Mucosa of stomach (tissue), 1 donor: ENCODE measurements at regions not wholly inside any gene's neighbourhood (a gene's known extent, or its start where the extent isn't known, plus 50 kb on each side); places are given as distances from the start of the nearest gene placed in this dataset.

Experiments
- H3K27me3 ChIP-seq: one replicate; pipeline ENCODE4 v1.7.0; 2013; ENCODE audit warnings: mild to moderate bottlenecking, low read length; ENCODE audit not compliant: control insufficient read depth, insufficient read depth
- H3K36me3 ChIP-seq: one replicate; pipeline ENCODE4 v1.7.0; 2013; ENCODE audit warnings: low read length; ENCODE audit not compliant: control insufficient read depth, insufficient read depth
- H3K4me1 ChIP-seq: one replicate; pipeline ENCODE4 v1.7.0; 2013; ENCODE audit warnings: mild to moderate bottlenecking, low read length; ENCODE audit not compliant: control insufficient read depth, insufficient read depth
- H3K4me3 ChIP-seq: one replicate; pipeline ENCODE4 v1.7.0; 2013; ENCODE audit warnings: low read length
- H3K9ac ChIP-seq: one replicate; pipeline ENCODE4 v1.7.0; 2013; ENCODE audit warnings: mild to moderate bottlenecking, low read length, moderate library complexity
- H3K9me3 ChIP-seq: one replicate; pipeline ENCODE4 v1.7.0; 2013; ENCODE audit warnings: mild to moderate bottlenecking, low read length, moderate library complexity; ENCODE audit not compliant: control insufficient read depth
- donor health status: Pancreatic carcinoma.

DNA sequence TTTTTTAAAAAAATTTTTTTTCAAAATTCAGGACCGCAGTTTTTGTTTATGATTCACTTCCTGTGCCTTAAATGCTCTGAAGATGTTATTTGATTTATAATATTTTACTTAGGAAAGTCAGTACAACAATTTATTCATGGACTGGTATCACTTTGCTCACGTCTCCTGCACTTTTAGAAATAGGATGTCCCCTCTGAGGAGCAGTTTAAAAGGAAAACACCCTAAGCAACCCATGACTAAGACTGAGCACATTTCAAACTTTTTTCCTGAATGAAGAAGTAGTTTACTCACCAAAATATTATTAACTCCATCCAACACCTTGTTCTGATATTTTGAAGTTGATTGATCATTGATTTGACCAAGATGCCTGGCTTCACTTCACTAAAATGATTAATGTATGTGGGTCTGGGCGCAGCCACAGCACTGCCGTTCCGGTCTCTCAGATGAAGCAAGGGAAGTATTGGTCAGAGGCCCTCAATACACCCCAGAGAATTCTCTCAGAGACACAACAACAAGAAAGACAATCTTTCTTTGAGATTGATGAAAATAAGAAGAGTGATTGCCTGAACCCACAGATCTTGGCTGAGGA is 223.9 kb downstream of the TGFB2 start:
- Histone ChIP-seq H3K9me3 (no peaks in the 10 kb centered on the region), H3K9ac (no peak overlapping the region), H3K36me3 (no peaks in the 10 kb centered on the region), H3K27me3 (no peaks in the 10 kb centered on the region), H3K4me1 (no peaks in the 10 kb centered on the region), H3K4me3 (no peak overlapping the region)

DNA sequence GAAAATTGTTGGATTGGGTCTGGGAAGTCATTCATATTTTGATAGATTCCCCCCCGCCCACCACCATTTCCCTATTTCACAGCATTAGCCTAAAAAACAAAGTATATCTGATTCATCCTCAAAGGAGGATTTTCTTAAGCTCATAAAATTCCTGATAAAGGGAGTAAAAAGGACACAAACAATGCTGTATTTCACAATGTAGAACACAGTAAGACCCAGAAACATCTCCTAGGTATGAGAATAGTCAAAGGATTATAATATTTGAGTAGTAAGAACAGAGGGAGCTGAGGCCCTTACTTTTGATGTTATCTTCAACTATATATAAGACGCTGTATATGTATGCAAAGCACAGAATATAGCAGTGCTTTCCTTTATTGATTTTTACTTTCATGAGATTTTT is 225.3 kb downstream of the TGFB2 start:
- H3K4me3 ChIP-seq: no peak overlapping the region
- no peaks in the 10 kb centered on the region for H3K9me3 ChIP-seq
- H3K4me1 ChIP-seq: no peaks in the 10 kb centered on the region
- no peaks in the 10 kb centered on the region for H3K27me3 ChIP-seq
- H3K9ac ChIP-seq: no peak overlapping the region
- no peaks in the 10 kb centered on the region for H3K36me3 ChIP-seq

DNA sequence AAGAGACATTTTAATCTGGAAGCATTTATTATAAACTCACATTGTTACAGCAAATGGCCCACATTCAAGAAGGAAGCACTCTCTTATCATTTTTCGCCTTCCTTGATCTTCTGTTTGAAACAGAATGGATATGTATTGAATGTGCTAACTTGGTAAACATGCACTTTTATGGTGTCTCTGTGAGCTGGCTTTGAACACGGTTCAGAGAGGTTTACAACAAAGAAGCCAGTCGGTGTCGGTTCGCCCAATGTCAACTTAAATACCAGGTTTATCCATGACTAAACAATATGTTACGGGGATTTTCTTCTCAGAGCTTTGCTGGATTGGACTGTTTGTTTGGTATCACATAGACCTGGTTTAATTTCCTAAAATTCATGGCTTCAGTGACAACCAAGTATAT is 226.4 kb downstream of the TGFB2 start:
- Histone ChIP-seq H3K9ac (no peak overlapping the region), H3K4me3 (no peak overlapping the region), H3K9me3 (no peaks in the 10 kb centered on the region), H3K4me1 (no peaks in the 10 kb centered on the region), H3K36me3 (no peaks in the 10 kb centered on the region), H3K27me3 (no peaks in the 10 kb centered on the region)

DNA sequence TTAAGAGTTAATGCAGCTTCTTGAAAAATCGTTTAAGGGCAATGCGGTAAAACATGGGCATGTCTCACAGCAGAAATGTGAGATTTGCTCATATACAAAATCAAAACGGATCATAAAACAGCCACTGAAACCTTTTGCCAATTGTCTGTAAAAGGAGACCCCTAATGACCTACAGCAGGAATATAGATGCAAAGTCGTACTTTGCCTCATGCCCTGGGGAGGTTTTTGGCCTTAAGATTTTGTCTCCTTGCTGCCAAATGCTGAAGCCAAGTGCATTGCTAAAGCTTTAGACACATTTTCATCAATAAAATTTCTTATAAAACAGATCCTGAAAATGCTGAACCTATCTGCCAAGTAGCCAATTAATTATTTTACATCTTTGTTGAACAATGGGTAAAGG is 226.9 kb downstream of the TGFB2 start:
- H3K36me3 ChIP-seq: no peaks in the 10 kb centered on the region
- no peaks in the 10 kb centered on the region for H3K9me3 ChIP-seq
- H3K27me3 ChIP-seq: no peaks in the 10 kb centered on the region
- no peak overlapping the region for H3K9ac ChIP-seq
- no peak overlapping the region for H3K4me3 ChIP-seq
- no peaks in the 10 kb centered on the region for H3K4me1 ChIP-seq

DNA sequence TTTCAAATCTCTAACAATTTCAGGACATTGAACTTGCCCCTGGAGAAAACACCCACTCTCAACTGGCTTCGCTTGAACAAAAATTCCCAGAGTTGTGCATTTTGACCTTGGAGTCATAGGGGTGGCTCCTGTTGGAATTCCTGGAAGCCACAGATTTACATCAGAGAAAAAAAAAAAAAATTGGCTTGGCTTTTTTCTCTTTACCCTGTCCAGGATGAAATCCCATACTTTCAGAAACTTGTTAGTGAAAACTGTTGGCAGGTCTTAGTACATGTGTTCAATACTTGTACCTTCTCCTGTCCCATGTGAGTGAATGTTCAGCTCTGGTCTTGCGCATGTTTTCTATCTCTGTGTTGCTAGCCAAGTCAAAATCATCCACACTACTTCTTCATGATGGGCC is 228.8 kb downstream of the TGFB2 start:
- no peaks in the 10 kb centered on the region for H3K27me3 ChIP-seq
- no peak overlapping the region for H3K4me3 ChIP-seq
- no peaks in the 10 kb centered on the region for H3K4me1 ChIP-seq
- no peaks in the 10 kb centered on the region for H3K9me3 ChIP-seq
- no peak overlapping the region for H3K9ac ChIP-seq
- no peaks in the 10 kb centered on the region for H3K36me3 ChIP-seq

DNA sequence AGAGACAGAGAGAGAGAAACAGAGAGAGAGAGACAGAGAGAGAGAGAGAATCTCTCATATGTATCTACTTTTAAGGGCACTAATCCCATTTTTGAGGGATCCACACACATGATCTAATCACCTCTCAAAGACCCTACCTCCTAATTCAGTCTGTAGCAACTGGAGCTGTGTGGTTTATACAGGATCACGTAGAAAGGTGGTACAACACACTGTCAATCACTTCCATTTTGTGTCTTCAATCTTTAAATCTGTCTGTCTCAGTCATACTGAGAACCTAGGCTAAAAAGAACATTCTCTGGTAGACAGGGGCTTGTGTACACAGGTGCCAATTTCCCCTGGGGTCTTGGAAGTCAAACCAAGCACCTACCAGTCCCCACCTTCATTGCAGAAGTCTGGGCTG is 229.9 kb downstream of the TGFB2 start:
- H3K36me3 ChIP-seq: no peaks in the 10 kb centered on the region
- no peak overlapping the region for H3K9ac ChIP-seq
- H3K27me3 ChIP-seq: no peaks in the 10 kb centered on the region
- H3K9me3 ChIP-seq: no peaks in the 10 kb centered on the region
- H3K4me1 ChIP-seq: no peaks in the 10 kb centered on the region
- no peak overlapping the region for H3K4me3 ChIP-seq

DNA sequence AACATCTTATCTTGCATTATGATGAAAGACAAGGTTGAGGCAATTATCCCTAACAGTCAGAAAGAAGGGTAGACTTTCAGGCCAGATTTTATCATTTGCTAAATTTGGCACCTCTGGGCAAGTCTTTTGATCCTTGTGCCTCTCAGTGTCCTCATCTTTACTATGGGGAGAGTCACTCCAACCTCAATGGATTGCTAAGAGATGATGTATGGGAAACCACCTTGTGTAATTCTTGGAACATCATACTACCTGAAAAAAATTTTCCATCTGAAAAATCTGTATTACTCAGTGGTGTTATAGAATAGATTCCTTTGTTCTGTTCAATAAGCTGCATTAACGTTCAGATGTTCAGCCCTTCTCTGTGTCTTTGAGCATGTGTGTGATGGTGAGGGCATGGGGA is 230.7 kb downstream of the TGFB2 start:
- H3K4me1 ChIP-seq: no peaks in the 10 kb centered on the region
- no peaks in the 10 kb centered on the region for H3K27me3 ChIP-seq
- no peaks in the 10 kb centered on the region for H3K9me3 ChIP-seq
- H3K36me3 ChIP-seq: no peaks in the 10 kb centered on the region
- no peak overlapping the region for H3K9ac ChIP-seq
- no peak overlapping the region for H3K4me3 ChIP-seq

DNA sequence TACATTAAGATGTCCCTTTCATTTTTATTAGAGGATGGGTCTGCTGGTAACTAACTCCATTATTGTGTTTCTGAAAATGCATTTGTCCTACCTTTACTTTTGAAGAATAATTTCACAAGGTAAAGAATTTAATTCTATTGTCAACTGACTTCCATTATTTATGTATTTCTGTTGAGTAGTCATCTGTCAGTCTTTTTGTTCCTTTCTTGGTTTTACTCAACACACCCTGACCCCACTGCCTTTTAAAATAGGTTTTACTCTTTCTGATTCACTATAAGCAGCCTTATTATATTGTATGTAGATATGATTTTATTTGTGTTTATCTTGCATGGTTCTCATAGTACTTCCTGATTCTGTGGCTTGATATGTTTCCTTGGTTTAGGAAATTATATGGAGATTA is 237.5 kb downstream of the TGFB2 start:
- H3K4me1 ChIP-seq: peaks cover 20% of the 10 kb centered on the region
- no peaks in the 10 kb centered on the region for H3K36me3 ChIP-seq
- no peak overlapping the region for H3K4me3 ChIP-seq
- H3K9ac ChIP-seq: no peak overlapping the region
- H3K9me3 ChIP-seq: no peaks in the 10 kb centered on the region
- H3K27me3 ChIP-seq: no peaks in the 10 kb centered on the region

DNA sequence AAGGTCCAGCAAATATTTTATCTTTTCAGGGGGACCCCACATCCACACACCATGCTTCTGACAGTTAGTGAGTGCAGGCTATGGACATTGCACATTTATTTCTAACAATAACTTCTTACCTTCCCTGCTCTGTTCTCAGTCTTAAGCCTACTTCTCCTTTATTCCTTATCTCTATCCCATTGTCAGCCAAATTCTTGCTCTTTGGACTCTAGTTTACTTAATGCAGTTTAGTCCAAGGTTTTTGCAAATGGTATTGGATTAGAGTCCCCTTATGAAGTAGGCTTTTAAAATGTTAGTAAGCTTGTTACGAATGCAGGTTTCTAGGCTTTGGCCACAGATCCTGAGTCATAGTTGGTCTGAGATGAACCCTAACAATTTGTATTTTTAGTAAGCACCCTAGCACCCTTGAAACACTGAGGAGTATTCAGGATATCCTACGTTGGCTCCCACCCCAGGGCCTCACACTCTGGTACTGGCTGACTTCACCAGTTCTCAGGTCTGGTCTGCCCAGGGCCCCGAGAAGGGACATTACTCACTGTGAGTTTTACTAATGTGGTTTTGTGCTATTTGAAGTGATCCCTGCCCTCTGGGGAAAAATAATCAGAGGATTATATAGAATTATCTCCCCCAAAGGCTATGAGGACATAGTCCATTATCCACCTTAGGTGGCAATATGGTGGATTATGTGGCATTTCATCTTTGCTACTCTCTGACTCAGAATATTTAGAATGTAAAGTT is 239.5 kb downstream of the TGFB2 start:
- peaks cover 20% of the 10 kb centered on the region for H3K4me1 ChIP-seq
- H3K27me3 ChIP-seq: no peaks in the 10 kb centered on the region
- H3K36me3 ChIP-seq: no peaks in the 10 kb centered on the region
- H3K4me3 ChIP-seq: no peak overlapping the region
- no peak overlapping the region for H3K9ac ChIP-seq
- H3K9me3 ChIP-seq: no peaks in the 10 kb centered on the region

DNA sequence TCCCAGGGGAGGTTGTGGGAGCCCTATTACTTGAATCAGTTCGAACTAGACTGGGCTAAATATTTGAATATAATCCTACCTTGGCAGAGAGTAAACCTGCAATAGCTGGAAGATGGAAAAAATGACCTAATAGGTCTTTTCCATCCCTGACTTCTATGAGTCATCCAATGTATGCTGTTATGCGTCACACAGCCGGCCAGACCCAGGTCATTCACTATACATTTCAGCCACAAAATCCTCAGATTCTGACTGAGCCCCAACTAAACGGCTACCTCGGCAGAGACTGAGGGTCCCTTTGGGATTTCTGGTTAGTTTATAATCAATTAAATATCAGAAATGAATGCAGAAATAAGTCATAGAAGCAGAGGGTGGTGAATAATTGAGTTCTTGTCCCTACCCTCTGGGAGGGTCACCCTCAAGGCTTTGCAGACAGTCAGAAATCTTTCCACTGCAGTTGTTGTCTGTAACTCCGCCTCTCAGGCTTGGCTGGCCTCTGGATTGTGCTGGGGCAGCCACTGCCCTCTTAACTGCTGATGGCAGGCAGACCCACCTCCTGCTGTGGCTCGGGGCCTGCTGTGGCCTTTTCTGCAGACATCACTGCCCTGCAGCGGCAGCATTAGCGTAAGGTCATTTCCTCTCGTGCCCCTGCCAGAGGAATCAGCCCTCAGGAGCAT is 240.5 kb downstream of the TGFB2 start:
- no peaks in the 10 kb centered on the region for H3K36me3 ChIP-seq
- H3K27me3 ChIP-seq: no peaks in the 10 kb centered on the region
- H3K9ac ChIP-seq: no peak overlapping the region
- H3K4me3 ChIP-seq: no peak overlapping the region
- H3K9me3 ChIP-seq: no peaks in the 10 kb centered on the region
- peaks cover 20% of the 10 kb centered on the region for H3K4me1 ChIP-seq

DNA sequence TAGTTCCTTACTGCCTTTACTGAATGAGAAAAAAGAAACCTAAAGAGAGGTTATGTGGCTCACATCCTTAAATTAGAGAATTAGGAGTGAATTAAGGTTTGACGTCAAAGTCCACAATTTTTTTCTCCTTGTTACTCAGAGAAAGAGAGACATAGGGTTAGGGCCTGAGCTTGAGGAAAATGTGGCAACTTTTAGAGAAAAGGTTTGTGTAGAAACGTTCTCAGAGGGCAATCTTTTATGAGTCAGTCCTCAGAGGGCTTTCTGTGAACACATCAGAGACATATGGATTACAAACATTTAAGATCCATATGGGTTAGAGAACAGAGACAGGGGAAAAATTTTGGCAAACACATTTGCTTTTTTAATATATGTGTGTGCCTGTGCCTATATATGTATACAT is 242.8 kb downstream of the TGFB2 start:
- no peak overlapping the region for H3K9ac ChIP-seq
- H3K4me1 ChIP-seq: peaks cover 20% of the 10 kb centered on the region
- no peak overlapping the region for H3K4me3 ChIP-seq
- H3K27me3 ChIP-seq: no peaks in the 10 kb centered on the region
- no peaks in the 10 kb centered on the region for H3K36me3 ChIP-seq
- no peaks in the 10 kb centered on the region for H3K9me3 ChIP-seq

DNA sequence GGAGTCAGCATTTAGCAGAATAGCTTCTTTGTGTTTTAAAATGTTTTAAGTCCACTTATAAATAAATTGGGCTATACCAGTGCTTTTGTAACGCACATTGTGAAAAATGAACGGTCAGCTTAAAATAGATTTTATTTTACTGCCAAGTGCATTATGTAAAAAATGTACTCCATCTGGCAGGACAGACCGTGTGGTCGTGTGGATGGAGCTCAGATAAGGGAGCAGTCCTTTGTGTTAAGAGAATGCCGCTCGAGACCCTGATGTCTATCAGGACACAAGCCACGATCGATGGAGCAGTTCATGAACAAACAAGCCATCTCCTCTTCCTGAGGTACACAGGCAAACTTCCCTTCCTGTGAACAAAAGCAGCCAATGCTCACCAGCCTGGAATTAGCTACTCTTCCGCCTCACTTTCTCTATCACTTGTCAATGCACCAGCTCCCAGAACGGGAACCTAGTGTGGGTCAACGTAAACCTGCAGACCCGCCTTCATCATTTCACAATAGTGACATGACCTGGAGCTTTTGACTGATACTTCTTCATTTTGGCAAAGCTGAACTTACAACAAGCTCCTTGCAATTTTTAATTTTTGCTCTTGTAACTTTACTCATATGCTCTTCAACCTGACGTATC is 243.5 kb downstream of the TGFB2 start:
- H3K27me3 ChIP-seq: no peaks in the 10 kb centered on the region
- peaks cover 19% of the 10 kb centered on the region for H3K4me1 ChIP-seq
- H3K36me3 ChIP-seq: no peaks in the 10 kb centered on the region
- H3K4me3 ChIP-seq: no peak overlapping the region
- no peaks in the 10 kb centered on the region for H3K9me3 ChIP-seq
- H3K9ac ChIP-seq: no peak overlapping the region
